ENCODE measurements at regions not wholly inside any gene's neighbourhood (a gene's known extent, or its start where the extent isn't known, plus 50 kb on each side); places are given as distances from the start of the nearest gene placed in this dataset.

- Histone ChIP-seq H3K27me3 (no peaks in the 10 kb centered on the region), H3K4me1 (no peaks in the 10 kb centered on the region), H3K9me3 (no peaks in the 10 kb centered on the region), H3K27ac (no peak overlapping the region), H3K4me3 (no peak overlapping the region), H3K36me3 (no peaks in the 10 kb centered on the region)
- intact Hi-C loops (cut with DNase I; ENCODE audit: low total_unique reads), result no loop called here
- TF ChIP-seq, protein P1, sequence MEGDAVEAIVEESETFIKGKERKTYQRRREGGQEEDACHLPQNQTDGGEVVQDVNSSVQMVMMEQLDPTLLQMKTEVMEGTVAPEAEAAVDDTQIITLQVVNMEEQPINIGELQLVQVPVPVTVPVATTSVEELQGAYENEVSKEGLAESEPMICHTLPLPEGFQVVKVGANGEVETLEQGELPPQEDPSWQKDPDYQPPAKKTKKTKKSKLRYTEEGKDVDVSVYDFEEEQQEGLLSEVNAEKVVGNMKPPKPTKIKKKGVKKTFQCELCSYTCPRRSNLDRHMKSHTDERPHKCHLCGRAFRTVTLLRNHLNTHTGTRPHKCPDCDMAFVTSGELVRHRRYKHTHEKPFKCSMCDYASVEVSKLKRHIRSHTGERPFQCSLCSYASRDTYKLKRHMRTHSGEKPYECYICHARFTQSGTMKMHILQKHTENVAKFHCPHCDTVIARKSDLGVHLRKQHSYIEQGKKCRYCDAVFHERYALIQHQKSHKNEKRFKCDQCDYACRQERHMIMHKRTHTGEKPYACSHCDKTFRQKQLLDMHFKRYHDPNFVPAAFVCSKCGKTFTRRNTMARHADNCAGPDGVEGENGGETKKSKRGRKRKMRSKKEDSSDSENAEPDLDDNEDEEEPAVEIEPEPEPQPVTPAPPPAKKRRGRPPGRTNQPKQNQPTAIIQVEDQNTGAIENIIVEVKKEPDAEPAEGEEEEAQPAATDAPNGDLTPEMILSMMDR (IDR thresholded peaks at IDR 0.05), result no peak
- no peak for TF ChIP-seq POLR2A (IDR thresholded peaks at IDR 0.05)
- DNase-seq, result no peak
Observed at GRCh38 chr6:134684423-134684795, 265.5 kb downstream of the ALDH8A1 start.

- Histone ChIP-seq H3K4me1 (no peaks in the 10 kb centered on the region), H3K27me3 (no peaks in the 10 kb centered on the region), H3K4me3 (no peak overlapping the region), H3K9me3 (no peaks in the 10 kb centered on the region), H3K36me3 (no peaks in the 10 kb centered on the region), H3K27ac (no peak overlapping the region)
- no peak for TF ChIP-seq POLR2A (IDR thresholded peaks at IDR 0.05)
- TF ChIP-seq, protein P1 (IDR thresholded peaks at IDR 0.05), result no peak
- intact Hi-C loops (cut with DNase I; ENCODE audit: low total_unique reads), result no loop called here
- DNase-seq, result no peak
Observed at GRCh38 chr6:134683783-134684422, 266.0 kb downstream of the ALDH8A1 start.

- H3K36me3 ChIP-seq, result no peaks in the 10 kb centered on the region
- DNase-seq, result no peak
- H3K27me3 ChIP-seq, result no peaks in the 10 kb centered on the region
- intact Hi-C loops (cut with DNase I; ENCODE audit: low total_unique reads), result no loop called here
- TF ChIP-seq POLR2A (IDR thresholded peaks at IDR 0.05), result no peak
- TF ChIP-seq, protein P1 (IDR thresholded peaks at IDR 0.05), result no peak
- no peak overlapping the region for H3K4me3 ChIP-seq
- H3K9me3 ChIP-seq, result no peaks in the 10 kb centered on the region
- no peak overlapping the region for H3K27ac ChIP-seq
- H3K4me1 ChIP-seq, result no peaks in the 10 kb centered on the region
Observed at GRCh38 chr6:134680433-134680832, 269.5 kb downstream of the ALDH8A1 start.

DNA sequence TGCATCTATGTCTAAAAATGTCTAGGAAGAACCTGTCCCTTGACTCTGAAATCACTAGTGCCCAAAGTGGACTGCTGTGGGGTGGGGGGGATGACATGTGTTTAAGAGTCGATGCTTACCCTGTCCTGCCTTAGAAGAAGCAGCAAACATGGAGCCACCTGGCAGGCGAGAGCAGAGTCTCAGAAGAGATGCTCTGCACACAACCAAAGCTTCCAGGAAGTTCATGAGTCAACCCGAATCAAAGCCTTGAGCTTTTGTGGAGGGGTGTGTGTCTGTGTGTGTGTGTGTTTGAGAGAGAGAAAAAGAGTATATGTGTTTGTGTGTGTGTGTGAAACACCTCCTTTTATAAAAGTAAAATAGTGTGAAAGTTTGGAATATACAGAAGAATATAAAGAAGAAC lies 269.9 kb downstream of the ALDH8A1 start:
- Histone ChIP-seq H3K4me3 (no peak overlapping the region), H3K9me3 (no peaks in the 10 kb centered on the region), H3K27ac (no peak overlapping the region), H3K27me3 (no peaks in the 10 kb centered on the region), H3K36me3 (no peaks in the 10 kb centered on the region), H3K4me1 (no peaks in the 10 kb centered on the region)
- no peak for TF ChIP-seq POLR2A (IDR thresholded peaks at IDR 0.05)
- TF ChIP-seq, protein P1 (IDR thresholded peaks at IDR 0.05), result no peak
- intact Hi-C loops (cut with DNase I; ENCODE audit: low total_unique reads), result no loop called here
- no peak for DNase-seq

DNA sequence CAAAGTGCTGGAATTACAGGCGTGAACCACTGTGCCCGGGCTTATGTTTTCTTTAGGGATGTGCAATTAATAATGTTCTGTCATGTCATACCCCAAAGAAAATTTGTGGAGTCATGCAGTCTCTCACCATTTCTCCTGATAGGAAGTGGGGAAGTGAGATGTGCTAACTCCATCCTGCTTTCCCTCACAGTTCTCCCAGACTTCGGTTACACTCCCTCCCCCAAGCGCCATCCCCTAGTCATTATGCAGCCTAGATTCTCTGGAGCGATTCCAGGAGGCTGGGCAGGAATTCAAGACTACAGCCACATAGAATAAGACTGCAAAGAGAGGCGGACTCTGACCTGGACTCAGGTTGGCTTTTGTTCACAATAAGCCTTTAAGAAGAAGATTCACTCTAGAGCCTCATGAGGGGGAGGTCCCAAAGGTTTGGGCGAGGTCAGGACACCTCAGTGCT lies 271.4 kb downstream of the ALDH8A1 start:
- TF ChIP-seq, protein P1 (IDR thresholded peaks at IDR 0.05), result no peak
- no peak for TF ChIP-seq POLR2A (IDR thresholded peaks at IDR 0.05)
- peak in 1 of 2 donors; percentile 30 for DNase-seq
- H3K27ac ChIP-seq, result no peak overlapping the region
- no peaks in the 10 kb centered on the region for H3K4me1 ChIP-seq
- H3K36me3 ChIP-seq, result no peaks in the 10 kb centered on the region
- H3K9me3 ChIP-seq, result no peaks in the 10 kb centered on the region
- H3K27me3 ChIP-seq, result no peaks in the 10 kb centered on the region
- intact Hi-C loops (cut with DNase I; ENCODE audit: low total_unique reads), result no loop called here
- H3K4me3 ChIP-seq, result no peak overlapping the region

All from uterus (tissue), 3 donors.